WERI-Rb-1 (cell line): ENCODE measurements at regions not wholly inside any gene's neighbourhood (a gene's known extent, or its start where the extent isn't known, plus 50 kb on each side); places are given as distances from the start of the nearest gene placed in this dataset.

Experiments used
- DNase-seq: peaks from one replicate; pipeline ENCODE4 v3.0.0-alpha.2; 2020
- H3K27ac ChIP-seq: fragments of 250-450 bp; sonication (Bioruptor Pico); 2 replicates; pipeline ENCODE4 v1.5.1; 2020; ENCODE audit warnings: mild to moderate bottlenecking, moderate library complexity
- H3K27me3 ChIP-seq: fragments of 250-450 bp; sonication (Bioruptor Pico); 2 replicates; pipeline ENCODE4 v1.5.1; 2021; ENCODE audit warnings: mild to moderate bottlenecking, low read depth, moderate library complexity; ENCODE audit not compliant: insufficient read depth, severe bottlenecking
- H3K36me3 ChIP-seq: fragments of 250-450 bp; sonication (Bioruptor Pico); 2 replicates; pipeline ENCODE4 v1.5.1; 2020; ENCODE audit warnings: mild to moderate bottlenecking, moderate library complexity
- H3K4me3 ChIP-seq: 2 replicates; pipeline ENCODE4 v1.5.1; 2011; ENCODE audit warnings: low read depth, mild to moderate bottlenecking, control low read depth, low read length
- H3K9me3 ChIP-seq: fragments of 250-450 bp; sonication (Bioruptor Pico); 2 replicates; pipeline ENCODE4 v1.5.1; 2021; ENCODE audit warnings: mild to moderate bottlenecking, moderate library complexity; ENCODE audit not compliant: severe bottlenecking
- TF ChIP-seq, protein P1 (sequence below): IDR thresholded peaks from 2 replicates; pipeline ENCODE4 v1.5.1; 2011; ENCODE audit warnings: low read depth, mild to moderate bottlenecking, control low read depth, inconsistent platforms, low read length

DNA sequence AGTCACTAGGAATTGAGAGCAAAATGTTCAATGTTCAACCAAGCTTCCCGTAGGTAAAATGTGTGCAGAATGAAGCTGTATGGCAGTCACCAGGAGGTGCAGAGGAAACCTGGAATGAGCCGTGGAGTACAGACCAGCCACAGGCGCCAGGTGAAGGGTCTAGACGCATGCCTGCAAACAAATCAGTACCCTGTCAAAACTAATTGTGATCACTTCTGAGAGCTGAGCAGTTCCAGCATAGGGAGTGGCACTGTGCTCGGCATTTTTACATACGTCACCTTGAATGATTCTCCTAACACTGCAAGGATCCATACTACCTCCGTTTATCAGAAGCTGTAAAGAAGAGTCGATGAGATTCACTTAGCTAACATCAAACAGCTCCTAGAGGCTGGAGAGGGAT lies 346.1 kb upstream of the ID2 start:
- TF ChIP-seq, protein P1, sequence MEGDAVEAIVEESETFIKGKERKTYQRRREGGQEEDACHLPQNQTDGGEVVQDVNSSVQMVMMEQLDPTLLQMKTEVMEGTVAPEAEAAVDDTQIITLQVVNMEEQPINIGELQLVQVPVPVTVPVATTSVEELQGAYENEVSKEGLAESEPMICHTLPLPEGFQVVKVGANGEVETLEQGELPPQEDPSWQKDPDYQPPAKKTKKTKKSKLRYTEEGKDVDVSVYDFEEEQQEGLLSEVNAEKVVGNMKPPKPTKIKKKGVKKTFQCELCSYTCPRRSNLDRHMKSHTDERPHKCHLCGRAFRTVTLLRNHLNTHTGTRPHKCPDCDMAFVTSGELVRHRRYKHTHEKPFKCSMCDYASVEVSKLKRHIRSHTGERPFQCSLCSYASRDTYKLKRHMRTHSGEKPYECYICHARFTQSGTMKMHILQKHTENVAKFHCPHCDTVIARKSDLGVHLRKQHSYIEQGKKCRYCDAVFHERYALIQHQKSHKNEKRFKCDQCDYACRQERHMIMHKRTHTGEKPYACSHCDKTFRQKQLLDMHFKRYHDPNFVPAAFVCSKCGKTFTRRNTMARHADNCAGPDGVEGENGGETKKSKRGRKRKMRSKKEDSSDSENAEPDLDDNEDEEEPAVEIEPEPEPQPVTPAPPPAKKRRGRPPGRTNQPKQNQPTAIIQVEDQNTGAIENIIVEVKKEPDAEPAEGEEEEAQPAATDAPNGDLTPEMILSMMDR = no peak
- Histone ChIP-seq H3K27ac (no peak overlapping the region), H3K27me3 (no peaks in the 10 kb centered on the region), H3K4me3 (no peak overlapping the region), H3K36me3 (no peaks in the 10 kb centered on the region), H3K9me3 (no peaks in the 10 kb centered on the region)
- DNase-seq = no peak

DNA sequence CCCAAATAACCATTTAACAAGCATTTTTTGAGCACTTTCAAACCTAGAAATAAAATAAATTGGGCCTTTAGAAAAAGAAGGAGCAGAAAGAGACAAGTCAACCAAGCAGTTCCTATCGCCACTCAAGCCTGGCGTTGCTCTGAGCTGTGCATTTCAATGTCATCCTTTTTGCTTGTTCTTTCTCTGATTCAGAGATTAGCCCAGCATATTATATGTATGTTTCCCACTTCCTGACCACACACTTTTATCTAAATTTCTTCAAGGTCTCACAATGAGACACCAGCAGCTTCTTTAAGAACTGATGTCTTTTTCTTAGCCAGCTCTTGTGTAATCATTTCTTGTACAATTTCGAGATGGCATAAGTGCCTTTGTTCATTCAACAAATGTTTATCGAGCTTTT lies 344.5 kb upstream of the ID2 start:
- no peaks in the 10 kb centered on the region for H3K9me3 ChIP-seq
- no peaks in the 10 kb centered on the region for H3K27me3 ChIP-seq
- no peak overlapping the region for H3K27ac ChIP-seq
- no peaks in the 10 kb centered on the region for H3K36me3 ChIP-seq
- no peak overlapping the region for H3K4me3 ChIP-seq
- DNase-seq = no peak
- TF ChIP-seq, protein P1 = no peak

DNA sequence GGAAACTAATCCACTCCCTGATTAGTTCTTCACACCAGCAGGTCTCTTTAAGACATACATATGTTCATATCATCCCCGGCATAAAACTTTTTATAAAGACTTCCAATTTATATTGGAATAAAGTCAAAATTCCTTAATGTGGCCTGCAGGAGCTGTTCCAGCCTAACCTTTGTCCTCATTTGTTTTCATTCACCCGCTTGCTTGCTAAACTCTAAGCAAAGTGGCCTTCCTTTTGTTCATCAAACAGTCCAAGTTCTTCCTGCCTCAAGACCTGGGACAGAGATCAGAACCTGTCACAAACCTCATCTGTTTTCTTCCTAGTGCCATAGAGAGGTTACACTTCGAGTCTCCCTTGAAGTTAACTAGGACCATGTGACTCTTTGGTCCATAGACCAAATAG lies 339.4 kb upstream of the ID2 start:
- DNase-seq = no peak
- no peak overlapping the region for H3K4me3 ChIP-seq

DNA sequence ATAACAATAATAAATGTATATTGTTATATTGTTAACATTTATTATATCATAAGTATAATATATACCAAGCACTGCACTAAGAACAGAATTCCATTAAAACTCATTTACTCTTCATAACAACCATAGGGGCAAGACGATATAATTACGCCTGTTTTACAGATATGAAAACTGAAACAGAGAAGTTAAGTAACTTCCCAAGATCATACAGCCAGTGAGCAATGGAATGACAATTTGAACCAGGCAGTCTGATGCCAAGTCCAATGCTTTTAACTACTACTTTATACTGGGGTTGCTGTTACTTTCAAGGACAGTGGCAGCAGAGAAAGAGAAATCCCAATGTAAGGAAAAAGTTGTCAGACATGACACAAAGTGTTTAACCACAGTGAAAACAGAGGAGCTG lies 338.8 kb upstream of the ID2 start:
- DNase-seq = no peak
- no peak overlapping the region for H3K4me3 ChIP-seq
- TF ChIP-seq, protein P1 = no peak

More for the DNA sequence above, 339.4 kb upstream of the ID2 start:
- Histone ChIP-seq H3K27ac (no peak overlapping the region), H3K36me3 (no peaks in the 10 kb centered on the region), H3K9me3 (no peaks in the 10 kb centered on the region), H3K27me3 (no peaks in the 10 kb centered on the region)
- TF ChIP-seq, protein P1 = no peak

DNA sequence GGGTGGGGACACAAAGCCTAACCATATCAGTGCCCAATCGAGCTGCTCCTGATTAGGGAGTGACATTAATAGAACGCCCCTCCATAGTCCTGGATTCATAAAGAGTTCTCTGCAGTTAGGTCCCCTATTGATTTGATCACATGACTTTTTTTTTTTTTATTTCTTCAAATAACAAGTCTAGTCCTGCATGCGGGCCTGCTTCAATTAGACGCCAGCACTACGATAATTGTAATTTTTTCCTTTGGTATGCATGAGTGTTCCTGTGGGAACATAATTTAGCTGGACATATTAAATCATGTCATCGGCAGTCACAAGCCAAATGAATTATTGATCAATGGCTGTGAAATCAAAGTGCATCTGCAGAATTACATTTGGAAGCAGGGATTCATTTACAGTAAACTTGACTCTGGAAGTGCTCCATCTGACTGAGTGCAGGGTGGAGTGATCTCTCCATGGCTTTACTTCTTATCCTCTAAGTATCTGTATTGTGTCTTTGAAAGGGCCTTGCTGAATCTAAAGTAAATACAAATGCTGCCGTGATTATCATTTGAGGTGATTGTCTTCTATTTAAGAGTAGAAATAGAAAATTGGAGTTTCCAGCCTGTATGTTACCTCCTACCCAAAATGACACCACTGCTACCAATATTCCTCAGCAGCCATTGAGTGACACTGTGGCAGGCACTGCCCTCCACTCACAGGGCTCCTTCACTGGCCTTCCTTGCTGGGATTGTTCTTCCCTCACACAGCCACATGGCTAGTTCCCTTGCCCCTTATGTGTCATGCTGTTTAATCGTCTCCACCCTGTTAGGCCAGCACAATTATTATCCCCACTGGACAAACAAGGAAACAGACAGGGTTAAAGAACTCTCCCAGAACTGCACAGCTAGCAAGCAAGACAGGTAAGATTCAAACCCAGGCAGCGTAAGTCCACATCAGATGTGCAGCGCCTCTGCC lies 337.4 kb upstream of the ID2 start:
- DNase-seq = no peak
- Histone ChIP-seq H3K9me3 (no peaks in the 10 kb centered on the region), H3K27me3 (no peaks in the 10 kb centered on the region), H3K27ac (no peak overlapping the region), H3K4me3 (no peak overlapping the region), H3K36me3 (no peaks in the 10 kb centered on the region)
- TF ChIP-seq, protein P1 = no peak

More for the DNA sequence above, 338.8 kb upstream of the ID2 start:
- H3K27ac ChIP-seq = no peak overlapping the region
- no peaks in the 10 kb centered on the region for H3K27me3 ChIP-seq
- H3K36me3 ChIP-seq = no peaks in the 10 kb centered on the region
- no peaks in the 10 kb centered on the region for H3K9me3 ChIP-seq
